HL-60 (cell line): ENCODE measurements at regions not wholly inside any gene's neighbourhood (a gene's known extent, or its start where the extent isn't known, plus 50 kb on each side); places are given as distances from the start of the nearest gene placed in this dataset.

ENCODE experiments used
- GABPA ChIP-seq: IDR thresholded peaks from 2 replicates; pipeline ENCODE4 v1.6.1; 2012; ENCODE audit warnings: low read depth
- POLR2AphosphoS5 ChIP-seq: IDR thresholded peaks from 2 replicates; pipeline ENCODE4 v1.6.1; 2012; ENCODE audit warnings: low read depth
- REST ChIP-seq: IDR thresholded peaks from 2 replicates; pipeline ENCODE4 v1.6.1; 2012; ENCODE audit warnings: low read depth; ENCODE audit not compliant: insufficient replicate concordance
- TF ChIP-seq, protein P1 (sequence below): IDR thresholded peaks from one replicate; pipeline ENCODE4 v1.5.1; 2011; ENCODE audit warnings: low read length, control low read depth, inconsistent platforms; ENCODE audit not compliant: insufficient read depth

GRCh38 chr10:35848412-35848811, 206.3 kb upstream of the FZD8 start:
- no peak for TF ChIP-seq REST
- TF ChIP-seq, protein P1, sequence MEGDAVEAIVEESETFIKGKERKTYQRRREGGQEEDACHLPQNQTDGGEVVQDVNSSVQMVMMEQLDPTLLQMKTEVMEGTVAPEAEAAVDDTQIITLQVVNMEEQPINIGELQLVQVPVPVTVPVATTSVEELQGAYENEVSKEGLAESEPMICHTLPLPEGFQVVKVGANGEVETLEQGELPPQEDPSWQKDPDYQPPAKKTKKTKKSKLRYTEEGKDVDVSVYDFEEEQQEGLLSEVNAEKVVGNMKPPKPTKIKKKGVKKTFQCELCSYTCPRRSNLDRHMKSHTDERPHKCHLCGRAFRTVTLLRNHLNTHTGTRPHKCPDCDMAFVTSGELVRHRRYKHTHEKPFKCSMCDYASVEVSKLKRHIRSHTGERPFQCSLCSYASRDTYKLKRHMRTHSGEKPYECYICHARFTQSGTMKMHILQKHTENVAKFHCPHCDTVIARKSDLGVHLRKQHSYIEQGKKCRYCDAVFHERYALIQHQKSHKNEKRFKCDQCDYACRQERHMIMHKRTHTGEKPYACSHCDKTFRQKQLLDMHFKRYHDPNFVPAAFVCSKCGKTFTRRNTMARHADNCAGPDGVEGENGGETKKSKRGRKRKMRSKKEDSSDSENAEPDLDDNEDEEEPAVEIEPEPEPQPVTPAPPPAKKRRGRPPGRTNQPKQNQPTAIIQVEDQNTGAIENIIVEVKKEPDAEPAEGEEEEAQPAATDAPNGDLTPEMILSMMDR, result no peak
- no peak for TF ChIP-seq POLR2AphosphoS5
- no peak for TF ChIP-seq GABPA
